HCEC 1CT (cell line): ENCODE measurements at regions not wholly inside any gene's neighbourhood (a gene's known extent, or its start where the extent isn't known, plus 50 kb on each side); places are given as distances from the start of the nearest gene placed in this dataset.
"Not testable (repeated sequence)": the region's sequence is repeated elsewhere in the genome, so short reads cannot be mapped to it uniquely, and the experiment has no call there.

ENCODE experiments used
- DNase-seq: peaks from one replicate; pipeline ENCODE4 v3.0.0-alpha.2; 2017

DNA sequence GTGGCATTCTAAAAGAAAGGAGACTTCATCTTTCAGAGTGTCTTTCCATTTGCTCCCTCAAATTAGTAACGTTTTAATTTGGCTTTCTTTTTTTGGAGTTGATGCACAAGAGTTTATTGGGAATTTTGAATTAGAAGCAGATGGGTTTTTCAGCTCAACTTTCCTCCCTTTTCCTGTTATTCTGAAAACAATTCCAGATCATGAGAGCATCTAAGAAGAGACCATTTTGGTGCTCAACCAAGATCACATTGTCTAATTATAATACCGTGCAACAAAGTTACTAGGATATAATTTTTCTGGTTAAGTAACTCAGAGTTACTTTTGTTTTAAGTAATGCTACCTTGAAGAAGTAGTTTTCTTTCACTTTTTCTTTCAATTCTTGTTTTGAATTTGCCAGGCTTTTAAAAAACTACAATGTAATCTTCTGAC, 396.6 kb upstream of the KLF6 start:
- no peak for DNase-seq

- no peak for DNase-seq
These were observed 396.1 kb upstream of the KLF6 start for GRCh38 chr10:4181081-4181480.

- no peak for DNase-seq
These were observed 392.8 kb upstream of the KLF6 start for GRCh38 chr10:4177791-4178190.

DNA sequence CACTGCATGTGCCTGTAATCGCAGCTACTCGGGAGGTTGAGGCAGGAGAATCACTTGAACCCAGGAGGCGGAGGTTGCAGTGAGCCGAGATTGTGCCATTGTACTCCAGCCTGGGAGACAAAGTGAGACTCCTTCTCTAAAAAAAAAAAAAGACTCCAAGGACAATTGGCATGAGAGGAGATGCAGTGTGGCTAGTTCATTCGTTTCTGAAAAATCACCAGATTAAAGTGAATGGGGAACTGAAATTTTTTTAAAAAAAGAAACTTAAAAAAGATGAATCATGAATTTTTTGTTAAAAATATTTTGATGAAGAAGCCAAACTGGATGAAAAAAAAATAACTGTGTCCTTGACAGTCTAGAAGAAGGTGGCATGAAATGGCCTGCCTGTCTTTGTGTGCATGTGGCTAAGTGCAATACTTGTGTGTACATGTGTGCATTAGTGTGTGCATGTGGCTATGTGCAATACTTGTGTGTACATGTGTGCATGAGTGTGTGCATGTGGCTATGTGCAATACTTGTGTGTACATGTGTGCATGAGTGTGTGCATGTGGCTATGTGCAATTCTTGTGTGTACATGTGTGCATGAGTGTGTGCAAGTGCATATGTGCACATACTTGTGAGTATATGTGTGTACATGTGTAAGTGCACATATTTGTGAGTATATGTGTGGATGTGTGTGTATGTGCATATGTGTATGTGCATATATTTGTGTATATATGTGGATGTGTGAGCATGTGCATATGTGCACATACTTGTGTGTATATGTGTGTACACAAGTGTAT, 391.7 kb upstream of the KLF6 start:
- no peak for DNase-seq

- DNase-seq: peak; percentile 6
These were observed 389.2 kb upstream of the KLF6 start for GRCh38 chr10:4174197-4174596.

DNA sequence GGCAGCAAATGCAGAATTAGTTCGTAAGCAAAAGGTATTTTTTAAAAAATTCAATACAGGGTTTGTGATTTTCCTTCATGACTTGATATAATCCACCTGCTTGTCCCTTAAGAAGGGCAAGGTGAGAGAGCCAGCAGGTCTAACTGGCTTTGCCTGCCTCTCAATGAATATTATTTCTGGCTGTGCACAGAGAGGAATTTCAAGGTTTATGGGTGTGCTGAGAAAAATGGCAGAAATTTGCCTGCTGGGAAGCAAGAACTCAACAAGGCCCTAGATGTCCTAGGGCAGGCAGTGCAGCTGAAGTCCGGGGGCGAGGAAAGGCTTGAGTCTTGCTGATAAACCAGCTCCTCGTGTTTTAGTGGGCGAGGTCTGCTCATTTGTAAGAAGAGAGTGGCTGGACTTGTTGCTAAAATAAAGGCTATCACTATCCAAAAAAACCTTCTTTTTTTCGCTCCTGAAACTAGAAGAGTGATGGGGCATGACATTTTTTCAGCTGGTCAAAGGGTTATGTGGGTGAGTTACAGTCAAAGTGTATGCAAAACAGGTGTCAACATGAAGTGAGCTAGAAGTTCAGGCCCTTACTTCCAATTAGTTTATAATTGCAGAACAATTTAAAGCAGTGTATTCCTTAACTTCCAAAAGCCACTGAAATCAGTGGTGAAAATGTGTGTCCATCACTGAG, 385.8 kb upstream of the KLF6 start:
- DNase-seq: no peak

DNA sequence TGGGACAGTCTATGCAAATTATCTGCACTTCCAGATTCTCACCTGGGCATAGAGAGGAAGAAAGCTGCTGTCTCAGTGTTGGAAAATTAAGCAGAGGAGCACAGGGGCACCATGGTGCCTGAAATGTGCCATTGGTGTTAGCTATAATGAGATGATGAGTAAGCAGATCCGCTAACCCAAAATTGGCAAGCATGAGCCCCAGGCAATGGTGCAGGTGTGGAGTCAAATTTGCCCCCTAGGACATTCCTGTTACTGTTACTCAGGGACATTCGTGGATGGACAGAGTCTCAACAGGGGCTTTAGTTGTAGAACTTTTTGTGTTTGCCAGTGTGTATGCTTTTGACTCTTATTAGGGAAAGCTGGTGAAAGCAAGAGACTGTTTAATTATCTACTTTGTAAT, 385.2 kb upstream of the KLF6 start:
- no peak for DNase-seq

GRCh38 chr10:4169448-4169847, 384.4 kb upstream of the KLF6 start:
- no peak for DNase-seq

GRCh38 chr10:4167216-4167615, 382.2 kb upstream of the KLF6 start:
- DNase-seq: no peak

GRCh38 chr10:4162571-4163286, 377.7 kb upstream of the KLF6 start:
- no peak for DNase-seq

DNA sequence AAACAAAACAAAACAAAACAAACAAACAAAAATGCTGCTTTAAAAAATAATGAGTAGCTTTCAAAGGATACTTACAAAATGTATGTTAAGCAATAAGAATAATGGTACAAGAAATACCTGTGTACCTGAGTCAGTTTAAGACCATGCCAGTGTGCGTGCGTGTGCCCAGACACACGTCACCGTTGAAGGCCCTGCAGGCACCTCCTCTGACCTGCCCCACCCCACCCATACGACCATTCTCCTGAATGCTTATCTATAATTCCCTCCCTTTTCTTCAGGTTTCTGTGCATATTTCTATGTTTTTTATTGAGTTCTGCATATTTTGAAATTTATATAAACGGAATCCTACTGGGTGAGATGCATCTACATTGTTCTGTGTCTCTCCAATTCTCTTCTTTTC, 374.2 kb upstream of the KLF6 start:
- DNase-seq: no peak

DNA sequence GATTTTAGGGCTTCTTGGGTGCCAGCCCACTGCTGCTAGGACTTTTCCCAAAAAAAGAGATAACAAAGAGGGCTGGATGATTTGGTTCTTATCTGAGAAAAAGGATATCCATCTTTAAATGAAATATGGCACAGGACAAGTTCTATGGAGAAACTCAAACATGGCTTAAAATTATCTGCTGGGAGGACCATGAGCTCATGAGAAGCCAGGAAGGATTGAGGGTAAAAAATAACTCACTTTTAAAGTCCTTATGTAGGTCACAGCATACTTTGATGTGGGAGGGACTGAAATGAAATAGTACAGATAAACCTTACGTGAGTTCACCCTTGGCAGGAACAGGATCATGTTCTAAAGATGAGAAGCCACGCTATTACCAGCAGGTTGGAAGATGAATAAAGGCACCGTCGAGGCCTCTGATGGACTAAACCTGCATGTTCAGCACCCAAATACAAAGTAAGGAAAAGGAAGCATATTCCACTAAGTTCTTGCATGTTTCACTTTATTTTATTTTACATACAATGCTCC, 369.2 kb upstream of the KLF6 start:
- DNase-seq: no peak

DNA sequence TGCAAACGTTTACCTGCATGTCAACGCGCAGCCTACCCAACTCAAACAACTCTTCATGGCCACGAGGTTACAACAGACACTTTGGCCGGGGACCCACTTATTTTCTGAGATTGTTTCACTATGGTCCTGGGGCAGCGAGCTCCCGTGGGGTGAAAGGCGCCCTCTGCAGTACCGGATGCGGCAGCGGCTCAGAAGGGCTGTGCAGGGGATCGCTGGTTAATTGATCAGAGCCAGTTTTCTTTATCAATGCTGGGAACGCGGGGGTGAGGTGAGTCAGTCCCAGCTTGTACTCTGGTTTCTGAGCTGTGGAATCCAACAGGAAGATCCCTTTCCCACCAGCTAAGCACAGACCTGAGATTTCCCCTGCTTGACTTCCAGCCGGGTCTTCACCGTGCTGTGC, 366.5 kb upstream of the KLF6 start:
- DNase-seq: no peak

GRCh38 chr10:4150676-4151075, 365.7 kb upstream of the KLF6 start:
- DNase-seq: no peak

DNA sequence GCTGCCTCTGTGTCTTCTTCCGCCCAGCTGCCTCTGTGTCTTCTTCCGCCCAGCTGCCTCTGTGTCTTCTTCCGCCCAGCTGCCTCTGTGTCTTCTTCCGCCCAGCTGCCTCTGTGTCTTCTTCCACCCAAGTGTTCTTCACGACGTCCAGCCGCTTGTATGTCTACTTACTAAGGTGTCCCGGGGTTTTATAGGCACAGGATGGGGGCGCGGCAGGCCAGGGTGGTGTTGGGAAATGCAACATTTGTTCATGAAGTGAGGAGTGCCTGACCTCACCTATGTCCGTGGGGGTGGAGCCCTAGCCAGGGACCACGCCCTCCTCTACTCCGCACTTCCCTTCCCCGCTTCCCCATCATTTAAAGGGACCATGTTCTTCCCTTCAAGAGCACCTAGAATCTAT, 364.5 kb upstream of the KLF6 start:
- not testable (repeated sequence) for DNase-seq

- no peak for DNase-seq
These were observed 362.2 kb upstream of the KLF6 start for GRCh38 chr10:4147245-4147644.

DNA sequence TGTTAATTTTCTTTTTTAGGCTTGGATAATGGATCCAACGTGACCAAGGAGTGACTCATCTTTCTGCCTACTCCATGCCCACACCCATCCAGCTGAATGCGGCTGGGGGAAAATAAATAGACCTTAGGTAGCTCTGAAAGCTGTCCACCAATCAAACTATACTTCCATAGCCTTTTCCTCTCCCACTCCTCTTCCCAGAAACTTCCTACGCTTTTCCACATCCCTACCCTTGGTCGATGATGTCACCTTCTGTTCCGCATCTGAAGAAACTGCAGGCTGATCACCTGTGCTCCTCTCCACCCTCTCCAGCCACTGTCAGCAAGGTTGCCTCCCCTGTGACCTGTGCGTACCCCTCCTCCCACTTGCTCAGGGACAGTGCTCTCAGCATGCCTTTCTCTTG, 359.8 kb upstream of the KLF6 start:
- no peak for DNase-seq

- no peak for DNase-seq
These were observed 356.5 kb upstream of the KLF6 start for GRCh38 chr10:4141471-4141870.

DNA sequence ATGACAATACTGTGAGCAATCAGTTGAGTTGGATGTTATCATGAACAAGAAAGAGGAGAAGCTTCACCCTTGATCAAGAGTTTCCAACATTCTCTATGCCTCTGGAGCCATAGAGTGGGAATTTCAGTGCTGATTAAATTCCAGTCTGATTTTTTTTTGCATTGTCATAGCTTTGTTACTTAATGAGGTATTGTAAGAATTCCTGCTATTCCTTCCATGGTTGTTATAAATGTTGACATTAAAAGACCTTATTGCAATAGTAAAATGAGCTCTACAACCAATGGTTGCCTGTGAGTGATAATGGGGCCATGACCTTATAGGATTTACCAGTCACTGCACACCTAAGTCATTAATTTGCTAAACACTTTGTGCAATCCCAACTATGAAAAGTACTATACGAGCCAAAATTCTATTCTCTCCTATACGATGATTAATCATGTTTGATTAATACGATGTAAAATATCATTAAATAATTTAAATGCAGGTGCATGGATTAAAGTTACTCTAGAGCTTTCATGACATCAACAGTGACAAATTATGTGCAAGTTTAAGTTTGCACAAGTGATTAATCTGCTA, 353.2 kb upstream of the KLF6 start:
- no peak for DNase-seq

GRCh38 chr10:4137299-4137698, 352.3 kb upstream of the KLF6 start:
- DNase-seq: no peak

DNA sequence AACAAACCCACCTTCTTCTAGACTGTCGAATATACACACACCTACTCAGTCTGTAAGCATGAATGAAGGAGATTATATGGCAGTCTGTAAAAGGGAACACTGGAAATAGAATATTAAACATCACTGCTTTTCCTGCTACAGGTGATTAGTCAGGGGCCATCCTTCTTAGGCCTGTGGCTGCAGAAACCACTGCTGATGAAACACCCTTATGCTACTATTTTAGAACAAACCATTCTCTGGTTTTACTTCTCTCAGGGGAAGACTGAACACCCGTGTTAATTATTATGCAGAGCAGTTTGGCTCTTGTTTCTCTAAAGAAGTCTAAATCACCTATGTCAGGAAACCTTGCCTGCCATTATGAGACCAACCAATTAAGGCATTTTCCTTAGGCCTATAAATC, 351.1 kb upstream of the KLF6 start:
- DNase-seq: no peak

- DNase-seq: no peak
These were observed 347.2 kb upstream of the KLF6 start for GRCh38 chr10:4132216-4132556.

DNA sequence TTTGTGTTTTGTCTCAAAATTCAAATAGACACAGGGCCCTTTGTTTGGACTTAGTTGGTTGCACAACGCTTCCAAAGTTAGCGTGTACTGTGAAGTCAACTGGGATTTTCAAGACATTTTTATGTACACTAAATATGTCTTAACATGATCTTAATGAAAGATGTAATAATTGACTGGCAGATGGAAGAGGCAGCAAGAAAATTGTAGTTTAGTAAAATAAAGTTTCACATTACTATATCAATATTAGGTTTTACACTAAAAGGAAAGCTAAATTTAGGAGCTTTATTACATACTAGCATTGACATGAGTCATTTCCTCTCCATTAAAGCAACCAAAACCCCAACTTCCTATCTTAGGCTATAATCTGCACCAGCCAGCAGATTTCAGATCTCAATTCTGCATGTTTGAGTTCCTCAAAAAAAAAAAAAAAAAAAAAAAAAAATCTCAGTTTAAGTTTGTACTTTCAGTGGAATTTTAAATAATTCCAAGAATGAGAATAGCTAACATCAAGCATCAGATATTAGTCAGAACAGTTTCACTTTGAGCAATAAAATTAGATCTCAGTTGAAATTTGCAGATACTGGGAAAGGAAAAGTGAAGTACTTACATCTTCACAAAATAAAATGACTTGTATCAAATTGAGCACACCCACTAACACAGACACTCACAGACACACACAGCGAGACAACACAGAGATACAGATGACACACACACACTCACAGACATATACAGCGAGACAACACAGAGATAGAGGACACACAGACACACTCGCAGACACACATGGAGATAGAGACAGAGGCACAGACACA, 346.6 kb upstream of the KLF6 start:
- peak; percentile 94 for DNase-seq
